ENCODE measurements at regions not wholly inside any gene's neighbourhood (a gene's known extent, or its start where the extent isn't known, plus 50 kb on each side); places are given as distances from the start of the nearest gene placed in this dataset.

DNA sequence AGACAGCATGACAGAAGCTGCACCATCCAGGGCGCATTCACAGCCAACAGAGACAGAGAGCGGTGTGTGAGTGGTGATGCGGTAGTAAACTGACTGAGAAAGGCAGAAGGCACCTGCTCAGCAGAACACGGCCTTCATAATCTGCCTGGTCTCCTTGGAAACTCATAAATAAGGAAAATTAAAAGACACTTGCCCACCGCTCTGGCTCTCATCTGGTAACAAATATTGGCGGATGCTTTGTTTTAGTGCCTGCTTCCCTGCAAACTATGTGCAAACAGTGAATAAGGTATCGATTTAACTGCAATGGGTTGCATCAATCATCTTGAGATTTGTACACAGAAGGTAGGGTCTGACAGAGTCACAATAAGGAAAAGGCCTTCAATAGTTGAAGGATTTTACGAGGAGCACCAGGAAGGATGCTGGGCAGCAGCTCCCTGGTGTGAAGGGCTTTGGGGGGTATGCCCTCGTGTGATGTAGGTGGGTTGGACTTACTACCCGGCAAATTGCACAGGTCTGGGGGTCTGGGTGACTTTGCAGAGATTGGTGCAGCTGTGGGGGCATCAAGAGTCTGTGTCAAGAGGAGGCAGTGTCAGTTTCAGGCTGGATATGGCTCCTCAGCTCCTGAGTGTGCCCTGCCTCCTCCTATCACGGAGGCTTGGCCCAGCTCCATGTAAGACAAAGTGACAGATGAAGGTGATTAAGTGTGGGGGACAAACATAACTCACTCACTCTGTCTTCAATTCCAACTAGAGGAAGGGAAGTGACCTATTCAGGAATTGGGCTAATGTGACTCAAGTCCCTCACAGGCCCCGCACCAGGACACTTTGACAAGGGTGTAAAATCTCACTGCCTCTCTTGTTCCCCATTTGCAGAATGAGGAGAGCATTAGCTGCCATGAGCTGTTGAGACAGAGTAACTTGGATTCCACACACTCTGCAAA lies 166.7 kb downstream of the ICE1 start:
- TF ChIP-seq, protein P1, sequence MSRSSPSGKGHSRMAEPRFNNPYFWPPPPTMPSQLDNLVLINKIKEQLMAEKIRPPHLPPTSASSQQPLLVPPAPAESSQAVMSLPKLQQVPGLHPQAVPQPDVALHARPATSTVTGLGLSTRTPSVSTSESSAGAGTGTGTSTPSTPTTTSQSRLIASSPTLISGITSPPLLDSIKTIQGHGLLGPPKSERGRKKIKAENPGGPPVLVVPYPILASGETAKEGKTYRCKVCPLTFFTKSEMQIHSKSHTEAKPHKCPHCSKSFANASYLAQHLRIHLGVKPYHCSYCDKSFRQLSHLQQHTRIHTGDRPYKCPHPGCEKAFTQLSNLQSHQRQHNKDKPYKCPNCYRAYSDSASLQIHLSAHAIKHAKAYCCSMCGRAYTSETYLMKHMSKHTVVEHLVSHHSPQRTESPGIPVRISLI (tag by site-specific recombination; IDR thresholded peaks at IDR 0.05): no peak
- no peak for TF ChIP-seq ZNF366 (tag by site-specific recombination; conservative IDR thresholded peaks at IDR 0.05)
- TF ChIP-seq, protein P2, sequence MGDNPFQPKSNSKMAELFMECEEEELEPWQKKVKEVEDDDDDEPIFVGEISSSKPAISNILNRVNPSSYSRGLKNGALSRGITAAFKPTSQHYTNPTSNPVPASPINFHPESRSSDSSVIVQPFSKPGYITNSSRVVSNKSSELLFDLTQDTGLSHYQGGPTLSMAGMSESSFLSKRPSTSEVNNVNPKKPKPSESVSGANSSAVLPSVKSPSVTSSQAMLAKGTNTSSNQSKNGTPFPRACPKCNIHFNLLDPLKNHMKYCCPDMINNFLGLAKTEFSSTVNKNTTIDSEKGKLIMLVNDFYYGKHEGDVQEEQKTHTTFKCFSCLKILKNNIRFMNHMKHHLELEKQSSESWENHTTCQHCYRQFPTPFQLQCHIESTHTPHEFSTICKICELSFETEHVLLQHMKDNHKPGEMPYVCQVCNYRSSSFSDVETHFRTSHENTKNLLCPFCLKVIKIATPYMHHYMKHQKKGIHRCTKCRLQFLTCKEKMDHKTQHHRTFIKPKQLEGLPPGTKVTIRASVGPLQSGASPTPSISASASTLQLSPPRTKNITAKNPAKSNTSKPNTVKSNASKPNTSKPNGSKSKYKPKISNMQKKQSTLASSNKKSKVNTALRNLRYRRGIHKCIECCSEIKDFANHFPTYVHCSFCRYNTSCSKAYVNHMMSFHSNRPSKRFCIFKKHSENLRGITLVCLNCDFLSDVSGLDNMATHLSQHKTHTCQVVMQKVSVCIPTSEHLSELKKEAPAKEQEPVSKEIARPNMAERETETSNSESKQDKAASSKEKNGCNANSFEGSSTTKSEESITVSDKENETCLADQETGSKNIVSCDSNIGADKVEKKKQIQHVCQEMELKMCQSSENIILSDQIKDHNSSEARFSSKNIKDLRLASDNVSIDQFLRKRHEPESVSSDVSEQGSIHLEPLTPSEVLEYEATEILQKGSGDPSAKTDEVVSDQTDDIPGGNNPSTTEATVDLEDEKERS (tag by site-specific recombination; IDR thresholded peaks at IDR 0.05): no peak
- no peak for TF ChIP-seq CTCF (tag by site-specific recombination; IDR thresholded peaks at IDR 0.05)
- no peak for TF ChIP-seq GLI4 (tag by site-specific recombination; IDR thresholded peaks at IDR 0.05)
